Fibroblast of lung (primary cell): ENCODE measurements at regions not wholly inside any gene's neighbourhood (a gene's known extent, or its start where the extent isn't known, plus 50 kb on each side); places are given as distances from the start of the nearest gene placed in this dataset.

Source experiments
- CTCF ChIP-seq, 2 donors: IDR thresholded peaks in 1 of 2; conservative IDR thresholded peaks in 1 of 2; 1 replicate in 1 of 2; 2 replicates in 1 of 2; pipeline ENCODE4 v1.5.1; 2011 to 2012; ENCODE audit warnings: low read length in 2 of 2, control low read depth in 1 of 2, inconsistent platforms in 1 of 2, low read depth in 1 of 2, mild to moderate bottlenecking in 1 of 2
- EZH2 ChIP-seq: IDR thresholded peaks from 2 replicates; pipeline ENCODE4 v1.5.1; 2012; ENCODE audit warnings: low read length, control low read depth, mild to moderate bottlenecking; ENCODE audit errors: missing control alignments

- no peak for TF ChIP-seq CTCF (conservative IDR thresholded peaks at IDR 0.05 in 1 of 2, IDR thresholded peaks at IDR 0.05 in 1 of 2; ENCODE audit: low read depth in 1 of 2, low read length in 2 of 2)
- TF ChIP-seq EZH2 = no peak
Observed at GRCh38 chr4:170736710-170737109, 647.0 kb upstream of the AADAT start.
